GM19372 (cell line): ENCODE measurements at regions not wholly inside any gene's neighbourhood (a gene's known extent, or its start where the extent isn't known, plus 50 kb on each side); places are given as distances from the start of the nearest gene placed in this dataset.
"Not testable (repeated sequence)": the region's sequence is repeated elsewhere in the genome, so short reads cannot be mapped to it uniquely, and the experiment has no call there.

Source experiments
- ATAC-seq: cut with Tn5 transposase; IDR thresholded peaks from one replicate; pipeline ENCODE4 v1.9.1; 2021; ENCODE audit warnings: mild to moderate bottlenecking, low read depth, moderate library complexity; ENCODE audit not compliant: unreplicated experiment

- no peak for ATAC-seq
Observed at GRCh38 chr16:27638833-27639560, 89.1 kb downstream of the KATNIP start.

GRCh38 chr16:27639561-27640276 is 89.8 kb downstream of the KATNIP start:
- peak; percentile 79 for ATAC-seq

DNA sequence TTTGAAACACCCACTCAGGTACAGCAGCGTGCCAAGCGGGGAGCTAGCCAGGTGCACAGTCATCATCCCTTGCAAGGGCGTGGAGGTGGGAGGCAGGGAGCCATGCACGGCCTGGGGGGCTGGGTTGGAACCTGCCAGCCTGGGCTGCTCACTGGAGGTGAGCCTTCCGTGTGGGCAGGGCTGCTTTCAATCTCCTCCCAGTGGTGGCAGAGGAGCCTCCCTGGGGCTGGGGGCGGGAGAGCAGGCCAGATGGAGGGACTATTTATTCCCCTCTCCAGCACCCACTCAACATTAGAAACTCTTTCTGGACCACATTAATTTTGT is 90.3 kb downstream of the KATNIP start:
- ATAC-seq, result no peak

DNA sequence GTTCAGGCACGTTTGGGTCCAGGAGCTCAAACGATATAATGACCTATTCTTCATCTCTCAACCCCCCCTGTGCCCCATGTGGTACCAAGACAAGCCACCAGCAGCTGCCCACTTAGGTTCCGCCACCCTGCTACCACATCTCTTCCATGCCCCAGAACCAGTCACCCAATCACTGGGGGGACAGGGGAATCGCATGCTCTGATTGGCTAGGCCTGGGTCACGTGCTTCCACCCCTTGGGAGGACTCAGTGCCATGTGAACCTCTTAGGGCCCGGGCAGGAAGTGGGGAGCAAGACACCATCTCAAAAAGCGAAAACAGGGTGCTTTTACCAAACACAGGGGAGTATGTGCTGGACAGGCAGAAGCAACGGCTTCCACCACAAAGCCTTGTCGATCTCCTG is 91.3 kb downstream of the KATNIP start:
- ATAC-seq, result no peak

- ATAC-seq, result not testable (repeated sequence)
Observed at GRCh38 chr16:27641734-27642415, 91.9 kb downstream of the KATNIP start.

DNA sequence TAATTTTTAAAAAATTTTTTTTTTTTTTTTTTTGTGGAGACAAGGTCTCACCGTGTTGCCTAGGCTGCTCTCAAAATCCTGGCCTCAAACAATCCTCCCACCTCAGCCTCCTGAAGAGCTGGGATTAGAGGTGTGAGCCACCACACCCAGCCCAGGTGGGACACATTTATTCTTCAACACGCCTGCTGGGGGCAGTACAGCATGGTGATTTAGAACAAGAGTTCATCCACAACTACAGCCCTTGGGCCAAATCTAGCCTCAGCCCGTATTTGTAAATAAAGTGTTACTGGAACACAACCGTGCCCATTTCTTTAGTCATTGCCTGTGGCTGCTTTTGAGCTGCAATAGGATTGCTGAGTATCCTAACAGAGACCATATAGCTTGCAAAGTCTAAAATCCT is 92.8 kb downstream of the KATNIP start:
- no peak for ATAC-seq

- ATAC-seq, result no peak
Observed at GRCh38 chr16:27644165-27644564, 94.2 kb downstream of the KATNIP start.

- no peak for ATAC-seq
Observed at GRCh38 chr16:27645396-27645795, 95.5 kb downstream of the KATNIP start.

- no peak for ATAC-seq
Observed at GRCh38 chr16:27646806-27647205, 96.9 kb downstream of the KATNIP start.

DNA sequence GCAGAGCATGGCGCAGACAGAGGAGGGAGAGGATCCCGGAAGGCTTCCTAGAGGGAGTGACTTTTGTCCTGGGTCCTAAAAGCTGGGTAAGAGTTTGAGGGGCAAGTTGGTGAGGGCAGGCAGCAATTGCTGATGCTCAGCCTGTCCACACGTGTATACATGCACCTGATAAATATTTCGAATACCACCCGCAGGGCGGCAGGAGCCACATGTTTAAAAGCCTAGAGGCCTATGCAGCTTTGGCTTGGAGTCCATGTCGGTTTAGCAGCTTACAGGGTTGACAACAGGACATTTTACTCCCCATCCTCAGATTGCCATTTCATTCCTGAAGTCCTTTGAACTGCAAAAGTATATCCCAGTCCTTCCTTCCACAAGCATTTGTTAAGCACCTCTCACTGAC is 99.1 kb downstream of the KATNIP start:
- ATAC-seq, result no peak

GRCh38 chr16:27650073-27650701 is 100.2 kb downstream of the KATNIP start:
- no peak for ATAC-seq

DNA sequence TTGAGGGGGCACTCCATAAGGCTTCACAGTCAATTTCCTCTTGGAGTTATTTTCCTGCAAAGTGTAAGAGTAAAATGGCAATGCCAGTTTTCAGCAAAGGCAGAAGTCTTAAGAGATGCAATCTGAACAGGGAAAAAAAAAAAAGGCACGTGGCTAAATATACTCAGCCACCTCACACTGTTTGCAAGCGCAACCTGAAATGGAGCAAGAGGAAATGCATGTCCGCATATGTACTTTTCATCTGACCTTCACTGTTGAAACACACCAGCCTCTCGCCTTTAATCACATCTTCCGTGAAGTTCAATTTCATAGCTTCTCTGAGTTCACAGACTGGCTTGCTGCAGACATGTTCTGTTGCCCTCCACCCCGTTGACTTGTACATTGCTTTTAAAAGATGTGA is 101.4 kb downstream of the KATNIP start:
- ATAC-seq, result no peak

- no peak for ATAC-seq
Observed at GRCh38 chr16:27657811-27658210, 107.9 kb downstream of the KATNIP start.

DNA sequence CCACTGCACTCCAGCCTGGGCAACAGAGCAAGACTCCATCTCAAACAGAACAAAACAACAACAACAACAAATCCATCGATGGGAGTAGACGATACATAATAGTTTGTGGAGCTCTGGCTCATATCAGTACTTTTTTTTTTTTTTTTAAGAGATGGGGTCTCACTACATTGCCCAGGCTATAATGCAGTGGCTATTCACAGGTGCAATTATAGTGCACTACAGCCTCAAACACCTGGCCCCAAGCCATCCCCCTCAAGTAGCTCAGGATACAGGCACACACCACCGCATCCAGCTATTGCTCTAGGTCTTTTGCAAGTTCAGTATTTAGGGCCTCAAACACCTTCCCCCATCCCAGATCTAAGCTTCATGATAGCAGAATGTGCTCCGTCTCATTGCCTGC is 110.6 kb downstream of the KATNIP start:
- no peak for ATAC-seq

- not testable (repeated sequence) for ATAC-seq
Observed at GRCh38 chr16:27663235-27663634, 113.3 kb downstream of the KATNIP start.

DNA sequence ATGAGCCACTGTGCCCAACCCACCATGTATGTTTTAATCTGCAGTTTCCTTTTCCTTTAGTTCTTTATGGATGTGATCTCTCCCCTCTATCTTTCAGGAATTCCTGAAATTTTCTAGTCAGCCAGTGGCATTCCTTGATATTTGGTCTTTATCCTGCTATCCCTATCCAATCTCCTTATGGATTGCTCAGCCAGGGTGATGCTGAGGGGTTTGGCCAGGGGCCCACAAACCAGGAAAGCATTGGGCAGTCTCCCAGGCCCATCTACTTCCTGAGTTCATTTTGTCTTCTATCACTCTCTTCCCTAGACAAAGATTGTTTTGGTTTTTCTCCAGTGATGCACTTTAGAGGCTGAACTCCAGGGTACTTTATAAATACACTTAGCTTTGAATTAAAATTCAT is 115.9 kb downstream of the KATNIP start:
- no peak for ATAC-seq

- no peak for ATAC-seq
Observed at GRCh38 chr16:27670071-27670810, 120.3 kb downstream of the KATNIP start.

GRCh38 chr16:27671410-27671809 is 121.5 kb downstream of the KATNIP start:
- ATAC-seq, result no peak

- ATAC-seq, result no peak
Observed at GRCh38 chr16:27676839-27677238, 126.9 kb downstream of the KATNIP start.

DNA sequence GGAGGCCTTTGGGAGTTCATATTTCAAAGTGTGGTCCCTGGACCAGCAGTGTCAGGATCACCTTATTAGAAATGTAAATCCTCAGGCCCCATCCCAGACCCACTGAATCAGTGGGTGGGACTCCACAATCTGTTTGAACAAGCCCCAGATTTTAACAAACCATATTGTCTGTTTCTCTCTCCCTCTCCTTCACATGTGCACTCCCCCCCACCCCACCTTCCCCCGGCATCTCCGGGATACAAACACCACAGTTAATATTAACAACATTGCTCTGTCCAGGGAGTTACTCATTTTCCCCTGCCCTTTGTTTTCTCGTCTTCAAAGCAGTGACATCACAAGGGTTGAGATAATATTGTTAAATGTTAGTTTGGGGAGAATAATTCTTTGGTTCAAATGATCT is 127.3 kb downstream of the KATNIP start:
- no peak for ATAC-seq

GRCh38 chr16:27678955-27679354 is 129.0 kb downstream of the KATNIP start:
- ATAC-seq, result no peak
